HG03159 (cell line): ENCODE measurements at regions not wholly inside any gene's neighbourhood (a gene's known extent, or its start where the extent isn't known, plus 50 kb on each side); places are given as distances from the start of the nearest gene placed in this dataset.

Experiments
- ATAC-seq: cut with Tn5 transposase; IDR thresholded peaks from one replicate; pipeline ENCODE4 v1.9.1; 2021; ENCODE audit warnings: mild to moderate bottlenecking, moderate library complexity; ENCODE audit not compliant: unreplicated experiment

DNA sequence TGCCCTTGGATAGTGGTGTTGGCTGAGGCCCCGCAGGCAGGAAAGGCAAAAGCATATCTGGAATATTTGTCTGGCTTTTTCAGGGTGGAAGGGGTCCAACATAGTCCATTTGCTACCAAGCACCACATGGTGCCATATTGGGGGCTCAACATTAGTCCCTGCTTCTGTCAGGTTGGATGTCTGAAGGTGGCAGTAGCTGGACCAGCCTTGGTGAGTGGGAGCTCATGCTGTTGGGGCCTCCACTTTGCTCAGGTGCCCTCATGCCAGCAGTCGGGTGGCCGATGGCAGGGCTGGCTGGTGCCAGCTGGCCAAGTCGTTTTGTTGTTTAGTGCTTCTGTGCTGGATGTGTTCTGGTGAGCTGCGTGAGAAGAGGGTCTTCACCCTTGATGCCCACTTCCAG lies 135.3 kb downstream of the PAPOLA start:
- ATAC-seq, result no peak

DNA sequence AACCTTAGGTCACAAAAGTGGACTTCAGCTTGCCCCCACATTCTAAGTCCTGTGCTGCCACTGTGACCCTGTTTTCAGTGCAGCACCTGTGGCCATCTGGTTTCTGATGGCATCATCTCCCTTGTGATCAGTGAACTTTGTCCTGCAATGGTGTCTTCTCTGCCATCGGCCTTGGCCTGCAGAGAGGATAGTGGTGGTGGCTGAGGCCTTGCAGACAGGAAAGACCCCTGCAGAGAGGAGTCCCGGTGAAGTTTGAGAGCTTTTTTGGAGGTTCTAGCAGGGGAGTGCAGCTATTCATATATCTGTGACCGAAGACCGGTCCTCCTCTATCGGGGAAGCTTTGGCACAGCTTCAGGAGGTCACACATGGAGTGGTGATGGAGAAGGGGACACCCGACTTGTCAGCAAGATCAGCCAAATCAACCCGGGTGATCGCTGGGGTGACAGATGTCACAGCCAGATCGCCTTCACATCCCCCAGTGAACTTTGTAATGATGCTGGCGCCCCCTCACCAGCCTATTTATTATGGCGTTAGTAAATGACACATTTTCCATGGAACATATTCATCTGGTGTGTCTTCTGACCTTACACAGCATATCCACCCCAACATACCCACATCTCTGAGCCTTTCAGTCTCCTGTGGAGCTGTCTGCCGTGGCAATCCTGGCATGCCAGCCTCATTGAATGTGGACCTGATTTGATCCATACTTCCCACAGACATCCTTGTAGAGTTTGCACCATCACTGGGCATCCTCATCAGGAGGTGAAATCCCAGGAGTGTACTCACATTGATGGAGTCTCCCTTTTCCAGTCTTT lies 136.1 kb downstream of the PAPOLA start:
- ATAC-seq, result no peak

DNA sequence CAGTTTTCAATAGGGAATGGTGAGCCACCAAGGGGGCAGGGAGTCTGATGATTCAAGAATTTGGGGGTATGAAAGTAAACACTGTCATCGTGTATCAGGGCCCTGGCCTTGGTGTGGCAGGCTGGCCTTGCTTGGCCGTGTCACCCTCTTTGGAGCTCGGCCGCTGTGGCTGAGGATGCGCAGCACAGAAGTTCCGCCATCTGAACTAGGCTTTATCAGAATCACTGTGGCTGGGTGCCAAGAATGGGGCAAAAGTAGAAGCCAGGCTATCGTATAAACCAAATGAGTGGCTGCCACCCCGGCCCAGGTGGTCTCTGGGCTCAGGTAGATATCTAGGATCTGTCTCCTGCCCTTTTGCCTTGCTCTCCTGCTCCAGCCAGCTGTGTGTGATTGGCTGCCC lies 137.4 kb downstream of the PAPOLA start:
- ATAC-seq, result no peak

GRCh38 chr14:96648506-96649326 lies 146.5 kb downstream of the PAPOLA start:
- ATAC-seq, result no peak

DNA sequence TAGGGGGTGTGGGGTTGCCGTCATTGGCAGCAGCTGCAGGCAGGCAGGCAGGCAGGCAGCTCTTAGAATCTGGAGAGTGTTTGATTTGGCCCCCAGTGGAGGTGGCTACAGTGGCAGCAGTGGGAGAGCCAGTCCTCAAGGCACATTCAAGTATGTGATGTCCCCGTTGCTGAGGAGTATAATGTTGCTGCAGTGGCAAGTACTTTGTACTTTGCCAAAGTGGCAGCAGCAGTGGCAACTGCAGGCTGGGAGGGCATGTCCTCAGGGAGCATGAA lies 147.1 kb downstream of the PAPOLA start:
- no peak for ATAC-seq

GRCh38 chr14:96653597-96653996 lies 143.6 kb upstream of the VRK1 start:
- ATAC-seq, result no peak

DNA sequence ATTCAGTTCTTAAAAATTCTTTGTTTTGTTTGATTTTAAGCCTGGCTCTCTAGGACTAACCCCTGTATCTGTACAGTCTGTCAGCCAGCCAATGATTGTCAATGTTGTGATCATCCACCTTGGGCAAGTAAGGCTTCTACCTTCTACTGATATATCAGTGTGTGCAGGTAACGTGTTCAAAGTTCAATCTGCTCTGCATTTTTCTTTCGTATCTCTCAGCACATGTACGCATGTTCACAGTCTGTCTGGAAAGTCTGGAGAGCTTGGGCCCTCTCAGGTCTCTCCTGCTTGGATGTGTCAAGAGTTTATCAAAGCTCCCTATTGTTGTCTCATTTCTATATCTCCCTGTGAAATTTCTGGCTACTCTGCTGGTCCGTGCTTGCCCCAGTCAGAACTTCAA lies 138.6 kb upstream of the VRK1 start:
- no peak for ATAC-seq

DNA sequence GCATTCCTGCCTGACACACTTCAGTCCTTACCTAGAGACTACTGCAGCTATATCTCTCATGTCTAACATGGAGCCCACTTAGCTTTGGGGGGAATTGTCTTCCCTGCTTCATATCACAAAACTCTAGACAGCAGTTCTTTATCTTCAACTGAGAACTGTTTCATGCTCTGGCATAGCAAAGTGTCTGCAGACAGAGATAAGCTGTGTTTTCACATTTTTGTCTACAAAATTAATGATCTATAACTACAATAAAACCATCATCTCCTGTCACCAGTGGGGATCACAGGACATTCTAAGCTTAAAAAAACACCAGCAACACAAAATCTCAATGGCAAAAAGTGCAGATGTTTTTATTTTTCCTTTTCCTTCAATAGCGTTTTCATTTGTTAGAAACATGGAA lies 137.1 kb upstream of the VRK1 start:
- ATAC-seq, result no peak

GRCh38 chr14:96660667-96661066 lies 136.5 kb upstream of the VRK1 start:
- ATAC-seq, result no peak

DNA sequence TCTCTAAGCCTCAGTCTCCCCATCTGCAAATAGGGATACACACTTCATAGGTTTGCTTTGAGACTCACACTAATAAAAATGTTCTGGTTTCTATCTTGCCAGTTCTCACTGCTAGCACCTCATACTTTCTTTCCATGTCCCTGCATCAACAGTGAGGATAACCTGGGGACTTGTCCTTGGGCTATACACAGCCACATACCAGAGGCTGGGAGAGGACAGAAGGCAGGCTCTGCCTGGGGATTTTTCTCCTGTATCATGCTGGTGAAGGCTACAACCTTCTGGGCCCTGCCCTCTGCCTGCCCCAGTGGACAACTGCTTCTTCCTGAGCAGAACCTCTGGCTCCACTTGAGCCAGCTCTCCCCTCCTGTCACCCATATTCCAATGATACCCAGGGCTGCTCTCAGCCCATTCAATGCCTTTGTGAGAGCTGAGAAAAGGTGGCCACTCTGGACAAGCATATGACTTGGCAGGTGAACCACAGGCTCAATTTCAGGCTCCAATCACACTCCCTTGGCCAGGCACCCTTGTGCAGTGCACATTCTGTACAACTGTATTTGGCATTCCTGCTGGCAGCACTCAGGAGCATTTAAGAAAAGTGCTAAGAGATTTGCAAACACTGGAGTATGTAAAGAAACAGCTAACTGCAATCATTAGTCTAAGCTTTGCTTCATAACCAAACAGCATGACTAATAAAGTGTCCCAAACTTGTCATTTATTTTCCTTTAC lies 135.8 kb upstream of the VRK1 start:
- ATAC-seq, result no peak

- ATAC-seq, result no peak
Observed at GRCh38 chr14:96662116-96662970, 134.8 kb upstream of the VRK1 start.

GRCh38 chr14:96663076-96663475 lies 134.1 kb upstream of the VRK1 start:
- no peak for ATAC-seq

DNA sequence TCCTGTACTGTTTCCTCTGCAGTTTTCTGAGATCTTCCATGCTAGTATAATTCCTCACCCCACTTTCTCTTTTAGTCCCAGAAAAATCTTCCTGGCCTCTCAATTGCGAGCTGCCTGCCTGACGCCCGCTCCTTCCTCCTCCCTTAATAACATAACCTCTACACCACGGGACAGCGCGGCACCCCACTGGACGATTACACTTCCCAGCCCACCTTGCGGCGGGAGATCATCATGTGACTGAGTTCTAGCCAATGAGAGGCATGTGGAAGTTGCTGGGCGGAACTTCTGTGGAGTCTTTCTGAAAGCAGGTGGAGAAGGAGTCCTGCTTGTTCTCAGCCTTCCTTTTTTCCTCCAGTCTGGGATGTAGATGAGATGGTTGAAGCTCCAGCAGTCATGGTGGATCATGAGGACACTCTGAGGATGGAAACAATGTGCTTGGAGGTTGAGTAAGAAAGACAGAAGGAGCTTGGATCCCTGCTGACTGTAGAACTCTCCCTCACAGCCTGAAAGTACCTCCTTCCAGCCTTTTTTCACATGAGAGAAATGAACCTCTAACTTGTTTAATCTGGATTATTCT lies 133.6 kb upstream of the VRK1 start:
- no peak for ATAC-seq

GRCh38 chr14:96666088-96666487 lies 131.1 kb upstream of the VRK1 start:
- no peak for ATAC-seq

DNA sequence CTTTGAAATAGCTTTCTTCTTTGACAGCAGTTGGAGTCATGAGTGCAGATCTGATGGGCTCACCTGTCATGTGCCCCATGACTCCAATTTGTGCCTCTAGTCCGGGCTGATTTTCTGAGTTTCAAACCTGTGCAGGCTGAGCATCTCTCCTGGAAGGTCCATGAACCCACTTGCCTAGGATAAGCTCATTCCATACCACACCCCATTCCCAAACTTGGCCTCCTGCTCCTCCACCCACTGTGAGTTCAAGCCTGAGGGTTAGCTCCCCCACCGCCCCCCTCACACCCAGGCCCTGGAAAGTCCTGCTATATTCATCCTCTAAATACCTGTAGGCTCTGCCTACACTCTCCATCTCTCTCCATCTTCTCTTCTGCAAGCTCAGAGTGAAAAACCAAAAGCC lies 126.8 kb upstream of the VRK1 start:
- no peak for ATAC-seq

GRCh38 chr14:96671218-96671617 lies 126.0 kb upstream of the VRK1 start:
- ATAC-seq, result no peak

DNA sequence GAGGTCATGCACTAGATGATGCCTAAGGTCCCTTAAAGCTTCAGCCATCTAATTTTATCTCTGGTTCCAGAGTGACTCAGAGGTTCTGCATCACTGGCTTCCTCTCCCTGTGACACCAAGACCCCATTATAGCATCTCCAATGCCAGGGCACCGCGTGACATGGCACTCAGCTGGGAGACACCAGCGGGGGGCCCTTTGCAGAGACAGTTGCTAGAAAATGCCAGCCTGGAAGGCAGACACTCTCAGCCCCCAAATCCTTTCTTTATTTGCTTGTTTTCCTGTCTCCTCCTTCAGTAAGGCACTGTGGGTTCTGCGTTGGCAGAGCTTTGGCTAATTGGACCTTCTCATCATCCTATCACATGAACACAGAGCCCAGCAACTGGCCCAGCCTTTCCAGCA lies 123.5 kb upstream of the VRK1 start:
- no peak for ATAC-seq

GRCh38 chr14:96674121-96674520 lies 123.1 kb upstream of the VRK1 start:
- no peak for ATAC-seq

- ATAC-seq, result no peak
Observed at GRCh38 chr14:96676166-96676565, 121.0 kb upstream of the VRK1 start.

DNA sequence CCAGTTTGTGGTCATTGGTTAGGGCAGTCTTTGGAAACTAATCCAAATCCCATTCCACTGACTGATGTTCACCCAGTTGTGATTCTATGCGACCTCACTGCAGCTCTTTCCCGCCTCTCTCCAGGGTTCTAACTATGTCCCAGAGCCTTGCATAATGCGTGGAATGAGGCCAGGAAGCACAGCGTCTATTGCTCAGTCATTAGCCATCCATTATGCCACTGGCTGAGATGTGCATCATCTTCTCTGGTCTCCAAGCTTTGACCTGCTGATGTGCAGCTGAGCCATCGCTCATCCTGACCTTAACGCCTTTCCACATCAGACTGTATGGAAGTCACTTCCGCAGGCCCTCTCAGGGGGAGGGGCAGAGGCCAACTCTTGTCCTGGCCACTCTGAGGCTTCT lies 115.4 kb upstream of the VRK1 start:
- no peak for ATAC-seq

DNA sequence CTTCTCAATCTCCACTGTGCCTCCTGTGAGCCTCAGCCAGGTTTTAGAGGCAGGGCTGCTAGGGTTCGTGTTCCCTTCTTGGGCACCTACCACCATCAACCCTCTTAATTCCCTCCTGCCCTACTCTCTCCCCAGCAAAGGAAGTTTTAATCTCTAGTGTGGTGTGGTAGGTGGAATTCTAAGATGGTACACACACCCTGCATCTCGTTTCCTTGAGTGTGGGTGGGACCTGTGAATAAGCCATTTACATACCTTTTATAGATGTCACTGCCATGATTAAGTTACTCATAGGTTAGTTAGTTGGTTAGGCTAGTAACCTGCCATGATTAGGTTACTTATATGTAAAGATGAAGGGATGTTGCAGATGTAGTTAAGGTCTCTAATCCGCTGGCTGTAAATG lies 114.8 kb upstream of the VRK1 start:
- ATAC-seq, result no peak
